ENCODE measurements at regions not wholly inside any gene's neighbourhood (a gene's known extent, or its start where the extent isn't known, plus 50 kb on each side); places are given as distances from the start of the nearest gene placed in this dataset.

DNA sequence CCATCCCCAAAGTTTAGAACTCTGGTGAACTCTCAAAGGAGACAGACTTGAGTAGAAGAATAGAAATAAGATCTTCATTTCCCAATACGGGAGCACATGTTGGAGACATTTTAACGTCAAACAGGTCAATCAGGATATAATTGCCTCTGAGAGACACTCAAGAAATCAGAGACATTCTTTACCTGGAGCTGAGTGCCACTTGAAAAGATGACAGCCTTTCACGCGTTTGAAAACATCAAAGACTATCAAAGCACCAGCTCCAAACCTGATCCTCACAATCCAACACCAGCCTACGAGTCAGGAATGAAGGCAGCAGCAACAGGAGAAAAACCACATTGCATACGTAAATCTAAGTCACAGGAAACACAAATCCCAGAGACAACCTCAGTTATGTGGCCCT, 571.5 kb upstream of the CDH4 start:
- TF ChIP-seq, protein P1, sequence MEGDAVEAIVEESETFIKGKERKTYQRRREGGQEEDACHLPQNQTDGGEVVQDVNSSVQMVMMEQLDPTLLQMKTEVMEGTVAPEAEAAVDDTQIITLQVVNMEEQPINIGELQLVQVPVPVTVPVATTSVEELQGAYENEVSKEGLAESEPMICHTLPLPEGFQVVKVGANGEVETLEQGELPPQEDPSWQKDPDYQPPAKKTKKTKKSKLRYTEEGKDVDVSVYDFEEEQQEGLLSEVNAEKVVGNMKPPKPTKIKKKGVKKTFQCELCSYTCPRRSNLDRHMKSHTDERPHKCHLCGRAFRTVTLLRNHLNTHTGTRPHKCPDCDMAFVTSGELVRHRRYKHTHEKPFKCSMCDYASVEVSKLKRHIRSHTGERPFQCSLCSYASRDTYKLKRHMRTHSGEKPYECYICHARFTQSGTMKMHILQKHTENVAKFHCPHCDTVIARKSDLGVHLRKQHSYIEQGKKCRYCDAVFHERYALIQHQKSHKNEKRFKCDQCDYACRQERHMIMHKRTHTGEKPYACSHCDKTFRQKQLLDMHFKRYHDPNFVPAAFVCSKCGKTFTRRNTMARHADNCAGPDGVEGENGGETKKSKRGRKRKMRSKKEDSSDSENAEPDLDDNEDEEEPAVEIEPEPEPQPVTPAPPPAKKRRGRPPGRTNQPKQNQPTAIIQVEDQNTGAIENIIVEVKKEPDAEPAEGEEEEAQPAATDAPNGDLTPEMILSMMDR (IDR thresholded peaks at IDR 0.05; ENCODE audit: insufficient read depth, low read depth, low read length): no peak
- no peak overlapping the region for H3K4me3 ChIP-seq (ENCODE audit: low read depth, low read length)
- DNase-seq (ENCODE audit: low read depth): no peak

- H3K4me3 ChIP-seq (ENCODE audit: low read depth, low read length): no peak overlapping the region
- no peak for DNase-seq (ENCODE audit: low read depth)
- TF ChIP-seq, protein P1 (IDR thresholded peaks at IDR 0.05; ENCODE audit: insufficient read depth, low read depth, low read length): no peak
Observed at GRCh38 chr20:60687213-60687612, 564.8 kb upstream of the CDH4 start.

DNA sequence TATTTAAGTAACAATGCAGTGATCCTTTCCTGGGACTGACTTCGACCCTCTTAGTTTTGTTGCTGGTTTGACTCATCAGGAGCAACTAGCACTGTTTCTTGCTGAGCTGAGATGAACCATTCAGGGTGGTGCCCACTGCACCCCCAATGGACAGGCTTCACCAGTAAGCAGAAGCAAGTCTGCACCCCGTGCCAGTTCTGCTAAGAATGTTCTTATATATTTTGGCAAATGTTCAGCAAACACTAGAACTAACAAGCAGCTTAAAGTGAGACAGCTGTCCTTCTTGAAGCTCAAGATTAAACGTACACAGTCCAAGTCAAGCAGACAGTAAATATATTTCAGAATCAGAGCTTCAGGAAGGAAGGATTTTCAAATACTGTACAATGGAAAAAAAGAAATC, 561.3 kb upstream of the CDH4 start:
- TF ChIP-seq, protein P1 (IDR thresholded peaks at IDR 0.05; ENCODE audit: insufficient read depth, low read depth, low read length): no peak
- DNase-seq (ENCODE audit: low read depth): no peak
- H3K4me3 ChIP-seq (ENCODE audit: low read depth, low read length): no peak overlapping the region

- no peak overlapping the region for H3K4me3 ChIP-seq (ENCODE audit: low read depth, low read length)
- DNase-seq (ENCODE audit: low read depth): no peak
- TF ChIP-seq, protein P1 (IDR thresholded peaks at IDR 0.05; ENCODE audit: insufficient read depth, low read depth, low read length): no peak
Observed at GRCh38 chr20:60691966-60692615, 560.0 kb upstream of the CDH4 start.

DNA sequence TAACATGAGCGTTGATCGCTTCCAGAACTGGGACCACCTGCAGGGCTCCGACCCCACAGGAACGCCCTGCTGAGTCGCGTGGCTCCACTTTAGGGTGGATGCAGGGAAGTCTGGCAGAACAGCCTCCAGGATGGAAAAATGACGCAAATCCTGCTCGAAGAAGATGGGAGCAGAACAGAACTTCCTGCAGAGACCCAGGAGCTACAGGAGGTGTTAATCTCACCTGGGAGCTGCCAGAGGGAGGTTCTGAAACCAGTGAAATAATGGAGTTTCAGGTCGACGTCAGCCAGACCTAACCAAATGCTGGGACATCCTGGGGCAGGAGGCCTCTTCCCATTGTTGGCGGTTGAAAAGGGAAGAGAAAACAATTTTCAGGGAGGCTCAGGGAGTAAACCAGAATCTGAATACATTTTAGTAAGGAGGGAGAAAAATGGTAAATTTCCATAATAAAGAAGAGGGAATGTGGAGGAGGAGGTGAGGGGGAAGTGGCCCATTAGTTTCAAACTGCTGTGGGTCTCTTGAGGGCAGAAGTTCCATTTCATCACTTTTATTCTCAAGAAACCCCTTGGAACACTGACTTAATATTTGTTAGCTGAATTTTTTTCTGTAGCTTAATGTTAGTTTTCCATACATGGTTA, 558.4 kb upstream of the CDH4 start:
- TF ChIP-seq, protein P1 (IDR thresholded peaks at IDR 0.05; ENCODE audit: insufficient read depth, low read depth, low read length): no peak
- no peak overlapping the region for H3K4me3 ChIP-seq (ENCODE audit: low read depth, low read length)
- DNase-seq (ENCODE audit: low read depth): no peak

- DNase-seq (ENCODE audit: low read depth): no peak
- no peak overlapping the region for H3K4me3 ChIP-seq (ENCODE audit: low read depth, low read length)
- TF ChIP-seq, protein P1 (IDR thresholded peaks at IDR 0.05; ENCODE audit: insufficient read depth, low read depth, low read length): no peak
Observed at GRCh38 chr20:60694763-60695162, 557.3 kb upstream of the CDH4 start.
